HCT116 (cell line): ENCODE measurements at regions not wholly inside any gene's neighbourhood (a gene's known extent, or its start where the extent isn't known, plus 50 kb on each side); places are given as distances from the start of the nearest gene placed in this dataset.

Experiments
- ATAC-seq: fragments of 200-7000 bp; cut with Tn5 transposase; 2 replicates; pipeline ENCODE4 v1.9.1; 2020; ENCODE audit warnings: mild to moderate bottlenecking, moderate library complexity
- BruUV-seq: library from RNA; stranded (reverse); fragments of 400-500 nt; replicated peaks from 2 replicates; lab custom pipeline; 2021; lab: Mats Ljungman, UMichigan
- CTCF ChIA-PET: fragments of 300-600 bp; sonication (Branson Sonifier 250); formaldehyde crosslinking; loops from one replicate; lab custom pipeline; 2021; ENCODE audit warnings: antibody characterized with exemption; lab: Charles Lee
- POLR2A ChIA-PET: fragments of 300-600, 350-600 bp; sonication (Branson Sonifier 250); formaldehyde crosslinking; loops from one replicate; lab custom pipeline; 2021; ENCODE audit warnings: antibody characterized with exemption; lab: Charles Lee
- RAD21 ChIA-PET, 2 experiments: fragments of 300-600 bp; sonication (Branson Sonifier 250); formaldehyde crosslinking; loops; one replicate each; lab custom pipeline; 2023; ENCODE audit warnings: low total read pairs in 2 of 2; ENCODE audit not compliant: uncharacterized antibody in 2 of 2, unreplicated experiment in 2 of 2, low non-redundant PET in 1 of 2; lab: Charles Lee
- DNase-seq: peaks from one replicate; pipeline ENCODE4 v3.0.0-alpha.2; 2010; ENCODE audit warnings: low read depth, low spot score
- H2AFZ ChIP-seq: fragments of 200-600 bp; shearing (Covaris generic), sonication (generic); 2 replicates; pipeline ENCODE4 v1.6.1; 2017; ENCODE audit warnings: low read depth, mixed run types, mixed read lengths, antibody characterized with exemption, low read length; ENCODE audit not compliant: poor library complexity, severe bottlenecking
- H3K27ac ChIP-seq: 2 replicates; pipeline ENCODE4 v1.5.1; 2012; ENCODE audit warnings: low read depth, low read length
- H3K27me3 ChIP-seq: fragments of 200-600 bp; sonication (generic); 2 replicates; pipeline ENCODE4 v1.6.1; 2016; ENCODE audit warnings: mixed run types, low read length, mixed read lengths; ENCODE audit not compliant: insufficient read depth
- H3K36me3 ChIP-seq, 2 experiments: fragments of 200-500 bp in 1 of 2; fragments of 200-600 bp in 1 of 2; sonication (Bioruptor generic) in 1 of 2; sonication (generic) in 1 of 2; 2 replicates each; pipeline versions ENCODE4 v1.5.1 to v1.6.1; 2014 to 2016; ENCODE audit warnings: low read length in 2 of 2, inconsistent platforms in 1 of 2, mixed read lengths in 1 of 2, mixed run types in 1 of 2; ENCODE audit not compliant: insufficient read depth in 2 of 2, control insufficient read depth in 1 of 2
- H3K4me1 ChIP-seq, 2 experiments: fragments of 200-600 bp in 1 of 2; sonication (generic) in 1 of 2; 2 replicates each; pipeline versions ENCODE4 v1.5.1 to v1.6.1; 2012 to 2017; ENCODE audit warnings: low read length in 2 of 2, inconsistent platforms in 1 of 2, mild to moderate bottlenecking in 1 of 2, mixed read lengths in 1 of 2, mixed run types in 1 of 2, moderate library complexity in 1 of 2; ENCODE audit not compliant: insufficient read depth in 2 of 2, control insufficient read depth in 1 of 2
- H3K4me2 ChIP-seq: fragments of 200-600 bp; sonication (generic); 2 replicates; pipeline ENCODE4 v1.6.1; 2017; ENCODE audit warnings: mixed run types, low read length, mixed read lengths
- H3K4me3 ChIP-seq, 2 experiments: fragments of 200-600 bp in 1 of 2; sonication (generic) in 1 of 2; replicated peaks in 1 of 2; 2 replicates each; pipeline ENCODE4 v1.5.1; 2011 to 2016; ENCODE audit warnings: low read length in 2 of 2, control low read depth in 1 of 2, low read depth in 1 of 2, mild to moderate bottlenecking in 1 of 2, mixed read lengths in 1 of 2, mixed run types in 1 of 2
- H3K79me2 ChIP-seq: fragments of 200-600 bp; sonication (generic); 2 replicates; pipeline ENCODE4 v1.6.1; 2017; ENCODE audit warnings: mild to moderate bottlenecking, mixed run types, low read length, moderate library complexity, mixed read lengths; ENCODE audit not compliant: insufficient read depth
- H3K9ac ChIP-seq: fragments of 200-600 bp; sonication (generic); 2 replicates; pipeline ENCODE4 v1.6.1; 2016; ENCODE audit warnings: low read length, mixed read lengths
- H3K9me2 ChIP-seq: fragments of 200-600 bp; sonication (generic), shearing (Covaris generic); 2 replicates; pipeline ENCODE4 v1.6.1; 2017; ENCODE audit warnings: mixed run types, mild to moderate bottlenecking, moderate library complexity; ENCODE audit not compliant: insufficient read depth
- H3K9me3 ChIP-seq, 2 experiments: fragments of 200-500 bp in 1 of 2; fragments of 200-600 bp in 1 of 2; sonication (Bioruptor generic) in 1 of 2; sonication (generic) in 1 of 2; 2 replicates each; pipeline ENCODE4 v1.6.1; 2014 to 2017; ENCODE audit warnings: low read length in 2 of 2, mixed read lengths in 2 of 2, inconsistent platforms in 1 of 2, low read depth in 1 of 2, mild to moderate bottlenecking in 1 of 2, mixed run types in 1 of 2, moderate library complexity in 1 of 2; ENCODE audit not compliant: control insufficient read depth in 1 of 2, insufficient read depth in 1 of 2
- H4K20me1 ChIP-seq: fragments of 200-600 bp; sonication (generic), shearing (Covaris generic); 2 replicates; pipeline ENCODE4 v1.6.1; 2017; ENCODE audit warnings: mixed run types, mild to moderate bottlenecking, moderate library complexity; ENCODE audit not compliant: insufficient read depth
- ATF3 ChIP-seq: IDR thresholded peaks from 2 replicates; pipeline ENCODE4 v1.6.1; 2012
- EGR1 ChIP-seq: IDR thresholded peaks from 2 replicates; pipeline ENCODE4 v1.6.1; 2012; ENCODE audit warnings: low read depth
- ELF1 ChIP-seq: IDR thresholded peaks from 2 replicates; pipeline ENCODE4 v1.6.1; 2012; ENCODE audit warnings: low read depth, borderline replicate concordance
- EZH2 ChIP-seq: fragments of 200-600 bp; sonication (generic); IDR thresholded peaks from 2 replicates; pipeline ENCODE4 v1.6.1; 2017; ENCODE audit warnings: antibody characterized with exemption, mixed run types
- EZH2phosphoT487 ChIP-seq: fragments of 200-600 bp; IDR thresholded peaks from 2 replicates; pipeline ENCODE4 v1.6.1; 2018; ENCODE audit warnings: antibody characterized with exemption, borderline replicate concordance
- JUND ChIP-seq: IDR thresholded peaks from 2 replicates; pipeline ENCODE4 v1.6.1; 2012
- POLR2A ChIP-seq: IDR thresholded peaks from 2 replicates; pipeline ENCODE4 v1.7.0; 2011; ENCODE audit warnings: borderline replicate concordance; ENCODE audit not compliant: insufficient read depth, insufficient read length; ENCODE audit errors: extremely low read depth
- RAD21 ChIP-seq: IDR thresholded peaks from 2 replicates; pipeline ENCODE4 v1.6.1; 2012; ENCODE audit warnings: low read depth, mild to moderate bottlenecking
- REST ChIP-seq: IDR thresholded peaks from 2 replicates; pipeline ENCODE4 v1.6.1; 2012; ENCODE audit warnings: low read depth
- YY1 ChIP-seq: IDR thresholded peaks from 2 replicates; pipeline ENCODE4 v1.6.1; 2011; ENCODE audit warnings: low read length, low read depth, moderate library complexity, mild to moderate bottlenecking; ENCODE audit not compliant: insufficient replicate concordance; ENCODE audit errors: extremely low read depth
- ZBTB33 ChIP-seq: IDR thresholded peaks from 2 replicates; pipeline ENCODE4 v1.6.1; 2011; ENCODE audit warnings: mild to moderate bottlenecking, low read length, moderate library complexity; ENCODE audit not compliant: insufficient replicate concordance; ENCODE audit errors: extremely low read depth
- ZNF274 ChIP-seq: fragments of 200-500 bp; sonication (Bioruptor generic); IDR thresholded peaks from 2 replicates; pipeline ENCODE4 v1.6.1; 2014; ENCODE audit warnings: mild to moderate bottlenecking, low read depth, low read length, inconsistent platforms
- intact Hi-C: fragments of 100-400 bp; cut with micrococcal nuclease; formaldehyde crosslinking; loops from 2 replicates; pipeline ENCODE4 v1.10.0; 2022

GRCh38 chr18:42275138-42275535, 320.1 kb downstream of the PIK3C3 start (continued):
- TF ChIP-seq ZBTB33: no peak
- no peak for TF ChIP-seq REST
- TF ChIP-seq EZH2phosphoT487: no peak
- TF ChIP-seq EZH2: no peak
- no peak for TF ChIP-seq JUND
- no peak for TF ChIP-seq EGR1

- Histone ChIP-seq H3K27ac (no peak overlapping the region), H3K27me3 (no peaks in the 10 kb centered on the region), H3K9me3 (peaks cover 0 to 3% of the 10 kb centered on the region in 2 experiments; a peak in 1 of 4 replicates), H3K9ac (no peak overlapping the region), H3K36me3 (no peaks in the 10 kb centered on the region), H3K4me3 (no peak overlapping the region), H3K79me2 (no peaks in the 10 kb centered on the region), H3K4me2 (no peak overlapping the region), H2AFZ (no peak overlapping the region), H3K9me2 (no peaks in the 10 kb centered on the region), H4K20me1 (no peaks in the 10 kb centered on the region), H3K4me1 (no peaks in the 10 kb centered on the region)
- POLR2A ChIA-PET: no interaction called here
- no TSS peak for BruUV-seq
- TF ChIP-seq RAD21: no peak
- no peak for TF ChIP-seq YY1
- no peak for TF ChIP-seq POLR2A
- TF ChIP-seq ELF1: no peak
- TF ChIP-seq ZNF274: no peak
- no peak for TF ChIP-seq ZBTB33
- no peak for TF ChIP-seq ATF3
- CTCF ChIA-PET: no interaction called here
- ATAC-seq (no peak), DNase-seq (no peak)
- RAD21 ChIA-PET: no interaction called here
- intact Hi-C loops: no loop called here
These were observed 321.1 kb downstream of the PIK3C3 start for GRCh38 chr18:42275949-42276730.
